ENCODE measurements at regions not wholly inside any gene's neighbourhood (a gene's known extent, or its start where the extent isn't known, plus 50 kb on each side); places are given as distances from the start of the nearest gene placed in this dataset.
"Not testable (repeated sequence)": the region's sequence is repeated elsewhere in the genome, so short reads cannot be mapped to it uniquely, and the experiment has no call there.

DNA sequence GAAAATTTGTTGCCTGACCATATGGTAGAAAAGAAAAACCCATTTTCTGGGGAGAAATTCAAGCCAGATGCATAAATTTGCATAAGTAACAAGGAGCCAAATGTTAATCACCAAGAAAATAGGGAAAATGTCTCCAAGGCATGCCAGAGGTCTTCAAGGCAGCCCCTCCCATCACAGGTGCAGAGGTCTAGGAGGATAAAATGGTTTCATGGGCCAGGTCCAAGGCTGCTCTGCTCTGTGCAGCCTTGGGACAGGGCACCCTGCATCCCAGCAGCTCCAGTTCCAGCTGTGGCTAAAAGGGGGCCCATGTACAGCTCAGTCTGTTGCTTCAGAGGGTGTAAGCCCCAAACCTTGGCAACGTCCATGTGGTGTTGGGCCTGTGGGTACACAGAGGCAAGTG is 200.0 kb downstream of the LARP7 start:
- CTCF ChIA-PET, result no interaction called here
- FAIRE-seq, result no peak
- no peak overlapping the region for H3K27ac ChIP-seq (ENCODE audit: insufficient read depth, low read depth, low read length)
- no peak overlapping the region for H3K4me2 ChIP-seq (ENCODE audit: insufficient read depth, low read length)
- no peak for DNase-seq (ENCODE audit: low read depth, low spot score)
- no peaks in the 10 kb centered on the region for H4K20me1 ChIP-seq (replicated peaks; ENCODE audit: control insufficient read depth, extremely low read depth, insufficient read depth, low read length)
- dilution Hi-C loops (cut with MboI; ENCODE audit: extremely low pct_ligation_motif_present, low sequenced_read_pairs) (no loop called here), intact Hi-C loops (cut with micrococcal nuclease) (no loop called here)
- H3K9me3 ChIP-seq (replicated peaks; ENCODE audit: control insufficient read depth, insufficient read depth, low read length), result no peaks in the 10 kb centered on the region
- no peak overlapping the region for H3K9ac ChIP-seq (replicated peaks; ENCODE audit: extremely low read depth, insufficient read depth, low read length)
- no peaks in the 10 kb centered on the region for H3K4me1 ChIP-seq (ENCODE audit: control insufficient read depth, extremely low read depth, insufficient read depth, low read length)
- H3K9me1 ChIP-seq (replicated peaks; ENCODE audit: control insufficient read depth, extremely low read depth, insufficient read depth, low read length), result no peaks in the 10 kb centered on the region
- H3K27me3 ChIP-seq (ENCODE audit: control insufficient read depth in 2 of 2, insufficient read depth in 2 of 2, low read length in 2 of 2), result no peaks in the 10 kb centered on the region
- POLR2A ChIA-PET, result no interaction called here
- H3K4me3 ChIP-seq (replicated peaks in 1 of 3; ENCODE audit: insufficient read depth in 1 of 3, low read depth in 1 of 3, low read length in 3 of 3), result no peak overlapping the region
- no peaks in the 10 kb centered on the region for H3K36me3 ChIP-seq (ENCODE audit: control insufficient read depth in 2 of 2, extremely low read depth in 1 of 2, insufficient read depth in 2 of 2, low read length in 2 of 2)
- no TSS peak for BruUV-seq (replicated peaks)
- TF ChIP-seq JUN (IDR thresholded peaks at IDR 0.05; ENCODE audit: borderline replicate concordance, insufficient read depth, insufficient read length, low read depth) (no peak), POLR2AphosphoS5 (IDR thresholded peaks at IDR 0.05; ENCODE audit: insufficient read depth, low read depth, low read length) (no peak), FOS (IDR thresholded peaks at IDR 0.05; ENCODE audit: borderline replicate concordance, insufficient read depth, low read length) (no peak)
- no peak overlapping the region for H2AFZ ChIP-seq (ENCODE audit: low read depth, low read length)
- no peaks in the 10 kb centered on the region for H3K79me2 ChIP-seq (ENCODE audit: control insufficient read depth, insufficient read depth, low read length)

DNA sequence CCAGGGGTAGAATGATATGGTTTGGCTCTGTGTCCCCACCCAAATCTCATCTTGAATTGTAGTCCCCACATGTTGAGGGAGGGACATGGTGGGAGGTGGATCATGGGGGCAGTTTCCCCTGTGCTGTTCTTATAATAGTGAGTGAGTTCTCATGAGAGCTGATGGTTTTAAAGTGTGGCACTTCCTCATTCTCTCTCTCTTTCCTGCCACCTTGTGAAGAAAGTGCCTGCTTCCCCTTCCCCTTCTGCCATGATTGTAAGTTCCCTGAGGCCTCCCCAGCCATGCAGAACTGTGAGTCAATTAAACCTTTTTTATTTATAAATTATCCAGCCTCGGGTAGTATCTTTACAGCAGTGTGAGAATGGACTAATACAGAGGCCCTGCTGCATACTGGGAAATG is 201.1 kb downstream of the LARP7 start:
- DNase-seq (ENCODE audit: low read depth, low spot score); FAIRE-seq; CTCF ChIA-PET: not testable (repeated sequence)

More for the DNA sequence above, 201.1 kb downstream of the LARP7 start:
- H3K4me3 ChIP-seq (replicated peaks in 1 of 3; ENCODE audit: insufficient read depth in 1 of 3, low read depth in 1 of 3, low read length in 3 of 3); H3K9me3 ChIP-seq (replicated peaks; ENCODE audit: control insufficient read depth, insufficient read depth, low read length); dilution Hi-C loops (cut with MboI; ENCODE audit: extremely low pct_ligation_motif_present, low sequenced_read_pairs); H3K4me2 ChIP-seq (ENCODE audit: insufficient read depth, low read length); H3K4me1 ChIP-seq (ENCODE audit: control insufficient read depth, extremely low read depth, insufficient read depth, low read length); H4K20me1 ChIP-seq (replicated peaks; ENCODE audit: control insufficient read depth, extremely low read depth, insufficient read depth, low read length); intact Hi-C loops (cut with micrococcal nuclease); H3K9ac ChIP-seq (replicated peaks; ENCODE audit: extremely low read depth, insufficient read depth, low read length); H3K27me3 ChIP-seq (ENCODE audit: control insufficient read depth in 2 of 2, insufficient read depth in 2 of 2, low read length in 2 of 2); H3K9me1 ChIP-seq (replicated peaks; ENCODE audit: control insufficient read depth, extremely low read depth, insufficient read depth, low read length); H3K36me3 ChIP-seq (ENCODE audit: control insufficient read depth in 2 of 2, extremely low read depth in 1 of 2, insufficient read depth in 2 of 2, low read length in 2 of 2); H2AFZ ChIP-seq (ENCODE audit: low read depth, low read length); H3K27ac ChIP-seq (ENCODE audit: insufficient read depth, low read depth, low read length); BruUV-seq (replicated peaks); POLR2A ChIA-PET; H3K79me2 ChIP-seq (ENCODE audit: control insufficient read depth, insufficient read depth, low read length): not testable (repeated sequence)
